C4-2B (cell line): ENCODE measurements at regions not wholly inside any gene's neighbourhood (a gene's known extent, or its start where the extent isn't known, plus 50 kb on each side); places are given as distances from the start of the nearest gene placed in this dataset.

Experiments used
- H3K27ac ChIP-seq: fragments of 450-650 bp; 2 replicates; pipeline ENCODE4 v1.5.1; 2017
- ZFX ChIP-seq: fragments of 450-650 bp; IDR thresholded peaks from 2 replicates; pipeline ENCODE4 v1.6.1; 2017
- TF ChIP-seq, protein P1 (sequence below): fragments of 450-650 bp; conservative IDR thresholded peaks from 2 replicates; pipeline ENCODE4 v1.5.1; 2017; ENCODE audit warnings: mild to moderate bottlenecking

GRCh38 chr1:65486613-65487012, 66.1 kb downstream of the LEPR start:
- TF ChIP-seq ZFX = no peak
- TF ChIP-seq, protein P1, sequence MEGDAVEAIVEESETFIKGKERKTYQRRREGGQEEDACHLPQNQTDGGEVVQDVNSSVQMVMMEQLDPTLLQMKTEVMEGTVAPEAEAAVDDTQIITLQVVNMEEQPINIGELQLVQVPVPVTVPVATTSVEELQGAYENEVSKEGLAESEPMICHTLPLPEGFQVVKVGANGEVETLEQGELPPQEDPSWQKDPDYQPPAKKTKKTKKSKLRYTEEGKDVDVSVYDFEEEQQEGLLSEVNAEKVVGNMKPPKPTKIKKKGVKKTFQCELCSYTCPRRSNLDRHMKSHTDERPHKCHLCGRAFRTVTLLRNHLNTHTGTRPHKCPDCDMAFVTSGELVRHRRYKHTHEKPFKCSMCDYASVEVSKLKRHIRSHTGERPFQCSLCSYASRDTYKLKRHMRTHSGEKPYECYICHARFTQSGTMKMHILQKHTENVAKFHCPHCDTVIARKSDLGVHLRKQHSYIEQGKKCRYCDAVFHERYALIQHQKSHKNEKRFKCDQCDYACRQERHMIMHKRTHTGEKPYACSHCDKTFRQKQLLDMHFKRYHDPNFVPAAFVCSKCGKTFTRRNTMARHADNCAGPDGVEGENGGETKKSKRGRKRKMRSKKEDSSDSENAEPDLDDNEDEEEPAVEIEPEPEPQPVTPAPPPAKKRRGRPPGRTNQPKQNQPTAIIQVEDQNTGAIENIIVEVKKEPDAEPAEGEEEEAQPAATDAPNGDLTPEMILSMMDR = no peak

DNA sequence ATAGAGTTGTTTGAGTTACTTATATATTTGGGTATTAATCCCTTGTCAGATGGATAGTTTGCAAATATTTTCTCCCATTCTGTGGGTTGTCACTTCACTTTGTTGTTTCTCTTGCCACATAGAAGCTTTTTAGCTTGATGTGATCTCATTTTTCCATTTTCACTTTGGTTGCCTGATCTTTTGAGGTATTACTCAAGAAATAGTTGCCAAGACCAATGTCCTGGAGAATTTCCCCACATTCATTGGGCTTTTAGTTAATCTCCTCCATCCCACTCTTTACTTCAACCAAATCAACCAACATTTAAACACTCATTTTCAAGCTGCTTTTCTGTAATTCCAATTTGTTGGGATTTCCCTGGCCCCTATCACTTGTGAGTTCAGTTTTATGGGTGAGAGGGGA, 69.0 kb downstream of the LEPR start:
- TF ChIP-seq, protein P1 = no peak
- TF ChIP-seq ZFX = no peak
- H3K27ac ChIP-seq = no peak overlapping the region

More at GRCh38 chr1:65486613-65487012, 66.1 kb downstream of the LEPR start:
- no peak overlapping the region for H3K27ac ChIP-seq

GRCh38 chr1:65490231-65491009, 70.0 kb downstream of the LEPR start:
- H3K27ac ChIP-seq = no peak overlapping the region
- TF ChIP-seq ZFX = no peak
- TF ChIP-seq, protein P1 = no peak

DNA sequence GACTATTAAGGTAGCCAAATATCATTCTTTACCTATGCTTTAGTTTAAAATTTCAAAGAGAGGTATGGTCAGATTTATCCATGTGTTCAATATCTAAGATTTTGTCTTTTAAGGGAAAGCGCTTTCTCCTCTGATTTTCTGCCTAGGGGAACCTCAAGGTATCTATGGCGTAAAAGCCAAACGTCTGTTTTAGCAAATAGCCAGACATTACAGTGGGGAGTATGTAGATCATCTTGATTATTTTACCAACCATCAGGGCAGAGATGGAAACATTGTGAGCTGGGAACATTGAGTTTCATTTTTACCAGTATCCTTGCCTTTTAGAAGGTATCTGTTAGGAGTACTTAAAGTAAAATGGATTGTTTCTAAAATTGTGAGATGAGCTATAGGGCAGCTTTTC, 71.0 kb downstream of the LEPR start:
- TF ChIP-seq, protein P1 = no peak
- TF ChIP-seq ZFX = no peak
- no peak overlapping the region for H3K27ac ChIP-seq

- no peak overlapping the region for H3K27ac ChIP-seq
- no peak for TF ChIP-seq ZFX
- TF ChIP-seq, protein P1 = no peak
Measured at GRCh38 chr1:65493802-65494201, 73.3 kb downstream of the LEPR start.

DNA sequence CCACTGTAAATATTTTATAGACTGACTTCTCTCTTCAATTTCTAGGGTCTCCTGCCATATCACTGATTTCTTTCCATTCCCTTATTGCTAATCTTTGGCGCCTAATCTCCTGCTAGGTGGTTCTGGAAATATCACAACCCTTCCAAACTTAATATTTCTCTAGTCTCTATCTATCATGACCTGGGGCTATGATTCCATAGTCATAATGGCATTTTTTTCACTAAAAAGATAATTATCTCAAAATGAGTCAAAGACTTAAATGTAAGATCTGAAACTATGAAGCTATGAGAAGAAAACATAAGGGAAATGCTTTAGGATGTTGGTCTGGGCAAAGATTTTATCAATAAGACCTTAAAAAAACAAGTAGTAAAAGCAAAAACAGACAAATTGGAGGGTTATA, 74.2 kb downstream of the LEPR start:
- TF ChIP-seq, protein P1 = no peak
- no peak for TF ChIP-seq ZFX
- no peak overlapping the region for H3K27ac ChIP-seq

DNA sequence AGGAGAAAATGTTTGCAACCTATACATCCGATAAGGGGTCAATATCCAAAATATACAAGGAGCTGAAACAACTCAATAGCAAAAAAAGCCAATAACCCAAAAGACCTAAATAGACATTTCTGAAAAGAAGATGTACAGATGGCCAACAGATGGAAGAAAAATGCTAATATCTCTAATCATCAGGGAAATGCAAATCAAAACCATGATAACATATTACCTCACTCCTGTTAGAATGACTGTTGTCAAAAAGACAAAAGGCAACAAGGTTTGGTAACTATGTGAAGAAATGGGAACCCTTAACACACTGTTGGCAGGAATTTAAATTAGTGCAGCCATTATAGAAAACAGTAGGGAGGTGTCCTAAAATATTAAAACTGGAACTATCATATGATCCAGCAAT, 74.7 kb downstream of the LEPR start:
- no peak overlapping the region for H3K27ac ChIP-seq
- no peak for TF ChIP-seq ZFX
- TF ChIP-seq, protein P1 = no peak
